GM12872 (cell line): ENCODE measurements at regions not wholly inside any gene's neighbourhood (a gene's known extent, or its start where the extent isn't known, plus 50 kb on each side); places are given as distances from the start of the nearest gene placed in this dataset.
A peak's percentile ranks its signal among the peaks of the same experiment; 100 is the strongest.

ENCODE experiments used
- TF ChIP-seq, protein P1 (sequence below): IDR thresholded peaks from 3 replicates; pipeline ENCODE4 v1.5.1; 2011; ENCODE audit warnings: low read depth, mild to moderate bottlenecking, low read length, moderate library complexity; ENCODE audit not compliant: insufficient read depth

DNA sequence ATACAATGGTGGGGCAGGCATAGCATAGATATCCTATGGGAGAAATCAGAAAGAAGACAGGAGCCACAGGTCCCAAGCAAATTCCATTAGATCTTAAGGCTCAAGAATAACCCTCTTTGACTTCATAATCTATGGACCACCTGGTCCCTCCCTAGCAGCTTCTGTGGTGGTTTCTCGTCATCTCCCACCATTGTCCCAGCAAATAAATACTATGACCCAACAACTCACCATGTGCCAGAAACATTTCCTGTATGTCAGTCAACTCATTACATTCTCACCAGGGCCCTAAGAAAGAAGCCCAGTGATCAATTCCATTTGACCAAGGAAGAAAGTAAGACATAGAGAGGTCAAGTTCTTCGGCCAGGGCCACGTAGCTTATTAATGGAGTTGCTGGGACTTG lies 646.2 kb downstream of the VRK1 start:
- TF ChIP-seq, protein P1, sequence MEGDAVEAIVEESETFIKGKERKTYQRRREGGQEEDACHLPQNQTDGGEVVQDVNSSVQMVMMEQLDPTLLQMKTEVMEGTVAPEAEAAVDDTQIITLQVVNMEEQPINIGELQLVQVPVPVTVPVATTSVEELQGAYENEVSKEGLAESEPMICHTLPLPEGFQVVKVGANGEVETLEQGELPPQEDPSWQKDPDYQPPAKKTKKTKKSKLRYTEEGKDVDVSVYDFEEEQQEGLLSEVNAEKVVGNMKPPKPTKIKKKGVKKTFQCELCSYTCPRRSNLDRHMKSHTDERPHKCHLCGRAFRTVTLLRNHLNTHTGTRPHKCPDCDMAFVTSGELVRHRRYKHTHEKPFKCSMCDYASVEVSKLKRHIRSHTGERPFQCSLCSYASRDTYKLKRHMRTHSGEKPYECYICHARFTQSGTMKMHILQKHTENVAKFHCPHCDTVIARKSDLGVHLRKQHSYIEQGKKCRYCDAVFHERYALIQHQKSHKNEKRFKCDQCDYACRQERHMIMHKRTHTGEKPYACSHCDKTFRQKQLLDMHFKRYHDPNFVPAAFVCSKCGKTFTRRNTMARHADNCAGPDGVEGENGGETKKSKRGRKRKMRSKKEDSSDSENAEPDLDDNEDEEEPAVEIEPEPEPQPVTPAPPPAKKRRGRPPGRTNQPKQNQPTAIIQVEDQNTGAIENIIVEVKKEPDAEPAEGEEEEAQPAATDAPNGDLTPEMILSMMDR = no peak

- TF ChIP-seq, protein P1 = no peak
Observed at GRCh38 chr14:97444248-97444647, 647.1 kb downstream of the VRK1 start.

DNA sequence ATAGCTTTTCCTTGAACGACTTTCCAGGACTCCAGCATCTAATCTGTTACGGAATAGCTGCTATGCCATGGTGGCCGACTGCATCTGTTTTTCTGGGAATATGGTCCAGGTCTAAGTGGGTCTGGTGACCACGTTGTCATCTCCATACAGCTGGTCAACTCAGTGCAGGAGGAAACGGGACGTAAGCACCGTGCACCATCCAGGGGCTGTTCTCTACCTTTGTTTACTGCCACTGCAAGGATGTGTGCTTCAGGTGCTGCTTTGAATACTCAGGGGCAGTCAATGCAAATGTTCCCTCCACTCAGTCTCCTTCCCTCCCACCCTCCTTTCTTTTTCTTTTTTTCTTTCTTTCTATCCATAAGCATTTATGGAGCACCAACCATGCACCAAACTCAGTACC lies 648.2 kb downstream of the VRK1 start:
- TF ChIP-seq, protein P1 = no peak

- TF ChIP-seq, protein P1 = 0 out of 3 replicates have a peak, but pooled peaks have one; percentile 5
Observed at GRCh38 chr14:97446087-97446486, 648.9 kb downstream of the VRK1 start.

DNA sequence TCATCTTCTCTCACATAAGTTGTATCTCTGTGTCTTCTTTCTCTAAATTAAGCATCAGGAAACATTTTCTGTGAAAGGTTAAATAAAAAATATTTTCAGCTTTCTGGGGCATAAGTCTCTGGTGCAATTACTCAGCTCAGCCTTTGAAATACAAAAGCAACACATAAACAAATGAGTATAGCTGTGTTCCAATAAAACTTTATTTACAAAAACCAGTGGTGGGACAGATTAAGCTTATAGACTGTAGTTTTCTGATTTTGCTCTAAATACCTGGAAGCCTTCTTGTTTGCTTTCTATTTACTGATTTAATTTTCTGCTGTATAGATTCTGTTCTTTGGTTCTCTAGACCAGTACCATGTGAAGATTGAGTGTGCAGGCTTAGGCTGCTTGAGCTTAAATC lies 655.1 kb downstream of the VRK1 start:
- TF ChIP-seq, protein P1 = no peak

DNA sequence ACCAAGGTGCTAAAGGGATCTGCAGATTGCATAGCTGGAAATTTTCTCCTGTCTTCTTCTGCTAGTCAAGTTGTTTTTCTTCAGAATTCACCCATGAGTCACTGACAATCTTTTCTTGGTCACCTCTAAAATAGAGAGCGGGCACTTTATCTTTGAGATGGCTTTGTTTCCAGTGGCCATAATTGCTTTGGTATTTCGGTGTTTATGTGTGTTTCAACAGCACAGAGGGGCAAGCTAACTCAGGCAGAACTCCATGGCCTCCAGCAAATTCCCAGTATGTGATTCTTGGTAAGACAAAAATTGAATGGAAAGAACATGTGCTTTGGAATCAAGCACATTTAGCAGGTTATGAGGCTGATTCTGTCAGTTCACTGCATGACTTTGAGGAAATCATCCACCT lies 656.8 kb downstream of the VRK1 start:
- TF ChIP-seq, protein P1 = no peak

- TF ChIP-seq, protein P1 = no peak
Observed at GRCh38 chr14:97456462-97456861, 659.3 kb downstream of the VRK1 start.

GRCh38 chr14:97456958-97457357 lies 659.8 kb downstream of the VRK1 start:
- TF ChIP-seq, protein P1 = no peak
